NCI-H1048 (cell line): ENCODE measurements at regions not wholly inside any gene's neighbourhood (a gene's known extent, or its start where the extent isn't known, plus 50 kb on each side); places are given as distances from the start of the nearest gene placed in this dataset.

Experiments
- DNase-seq: peaks from one replicate; lab custom pipeline; 2025; lab: John Stamatoyannopoulos, UW

DNA sequence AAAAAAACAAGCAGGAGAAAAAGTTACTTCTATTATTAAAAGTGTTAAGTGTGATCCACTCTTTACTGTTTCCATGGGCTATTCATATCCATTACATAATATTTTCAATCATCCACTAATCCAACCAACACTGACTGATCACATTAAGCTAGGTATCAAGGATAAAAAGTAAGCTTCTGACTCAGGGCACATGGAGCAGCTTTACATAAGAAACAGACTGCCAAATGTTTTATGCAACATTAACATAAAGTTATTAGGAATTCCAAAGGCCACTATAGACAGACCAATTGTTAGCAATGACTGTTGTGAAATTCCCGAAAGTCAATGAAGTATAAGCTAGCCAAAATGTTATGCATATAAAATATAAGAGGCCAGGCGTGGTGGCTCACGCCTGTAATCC is 277.6 kb downstream of the ZEB2 start:
- DNase-seq = no peak

DNA sequence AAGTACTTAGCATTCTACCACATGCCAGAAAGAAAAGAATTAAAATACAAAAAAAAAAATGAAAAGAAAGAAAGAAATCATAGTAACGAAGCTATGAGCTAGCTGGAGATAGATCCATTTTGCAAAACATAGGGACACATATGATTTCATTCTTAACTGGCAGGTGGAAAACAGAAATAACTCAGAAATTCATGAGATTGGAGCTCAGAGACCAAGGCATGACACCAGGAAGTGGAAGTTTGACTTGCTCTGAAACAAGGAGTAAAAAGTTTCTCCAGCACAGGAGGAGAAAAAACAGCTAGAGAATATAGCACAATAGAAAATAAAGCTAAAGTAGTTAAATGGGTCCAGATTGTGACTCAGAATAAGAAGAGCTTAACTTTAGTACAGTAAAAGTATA is 278.1 kb downstream of the ZEB2 start:
- DNase-seq = no peak

DNA sequence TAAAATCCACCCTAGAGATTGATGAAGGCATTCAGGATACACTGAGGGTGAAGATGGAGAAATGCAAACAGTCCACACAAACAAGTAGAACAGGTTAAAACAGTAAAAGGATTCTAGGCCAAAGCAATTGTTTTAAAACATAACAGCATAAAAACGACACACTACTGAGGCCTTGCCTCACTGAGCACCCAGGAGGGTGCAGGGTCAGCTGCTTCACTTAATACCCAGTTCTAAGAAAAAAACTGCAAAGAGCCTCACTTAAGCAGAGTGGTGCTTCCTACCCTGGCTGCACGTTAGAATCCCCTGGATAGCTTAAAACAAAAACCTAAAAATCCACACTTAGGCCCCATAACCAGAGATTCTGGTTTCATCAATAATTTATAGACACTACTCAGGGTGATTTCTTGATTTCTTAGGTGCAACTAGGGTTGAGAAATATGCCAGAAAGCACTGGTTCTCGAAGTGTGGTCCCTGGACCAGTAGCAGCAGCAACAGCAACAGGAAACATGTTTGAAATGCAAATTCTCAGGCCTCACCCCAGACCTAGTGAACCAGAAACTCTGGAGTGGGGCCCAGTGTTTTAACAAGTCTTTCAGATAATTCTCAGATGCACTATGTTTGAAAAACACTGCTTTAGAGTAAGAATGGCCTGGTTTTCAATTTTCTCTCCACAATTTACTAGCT is 279.1 kb downstream of the ZEB2 start:
- DNase-seq = no peak

DNA sequence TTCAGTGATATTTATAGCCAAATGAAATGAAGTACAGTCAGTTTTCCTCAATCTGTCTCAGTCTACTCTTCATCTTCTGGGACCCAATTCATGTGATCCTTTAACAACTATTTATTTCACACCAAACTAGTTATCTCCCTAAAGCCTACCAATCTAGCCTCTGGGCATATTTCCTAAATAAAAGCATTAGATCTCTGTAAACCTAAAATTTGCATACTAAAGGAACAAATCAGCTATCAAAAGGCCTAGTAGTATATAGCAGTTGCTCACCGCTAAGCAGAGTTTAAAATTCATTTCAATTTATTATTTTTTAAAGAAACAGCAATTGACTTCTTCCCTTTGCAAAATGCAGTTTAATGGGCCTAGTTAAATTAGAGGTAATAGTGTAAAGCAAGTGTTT is 280.2 kb downstream of the ZEB2 start:
- DNase-seq = peak; percentile 30

DNA sequence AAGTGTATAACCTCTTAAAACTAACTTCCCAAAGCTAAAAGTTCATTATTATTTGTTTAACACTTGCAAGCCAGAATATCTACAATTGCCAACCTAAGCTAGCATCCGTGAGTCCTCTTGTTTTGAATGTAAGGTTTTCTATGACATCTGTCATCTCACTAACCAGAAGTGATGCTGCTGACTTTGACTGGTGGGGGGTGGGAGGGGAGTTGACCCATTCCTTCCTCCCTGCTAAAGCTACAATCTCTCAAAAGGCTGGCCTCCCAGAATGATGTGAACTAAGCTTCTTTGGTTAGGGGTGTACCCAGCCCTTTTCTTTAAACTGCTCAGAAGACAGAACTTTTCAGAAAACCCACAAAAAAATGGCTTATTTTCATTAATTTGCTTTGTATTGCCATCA is 280.6 kb downstream of the ZEB2 start:
- no peak for DNase-seq

DNA sequence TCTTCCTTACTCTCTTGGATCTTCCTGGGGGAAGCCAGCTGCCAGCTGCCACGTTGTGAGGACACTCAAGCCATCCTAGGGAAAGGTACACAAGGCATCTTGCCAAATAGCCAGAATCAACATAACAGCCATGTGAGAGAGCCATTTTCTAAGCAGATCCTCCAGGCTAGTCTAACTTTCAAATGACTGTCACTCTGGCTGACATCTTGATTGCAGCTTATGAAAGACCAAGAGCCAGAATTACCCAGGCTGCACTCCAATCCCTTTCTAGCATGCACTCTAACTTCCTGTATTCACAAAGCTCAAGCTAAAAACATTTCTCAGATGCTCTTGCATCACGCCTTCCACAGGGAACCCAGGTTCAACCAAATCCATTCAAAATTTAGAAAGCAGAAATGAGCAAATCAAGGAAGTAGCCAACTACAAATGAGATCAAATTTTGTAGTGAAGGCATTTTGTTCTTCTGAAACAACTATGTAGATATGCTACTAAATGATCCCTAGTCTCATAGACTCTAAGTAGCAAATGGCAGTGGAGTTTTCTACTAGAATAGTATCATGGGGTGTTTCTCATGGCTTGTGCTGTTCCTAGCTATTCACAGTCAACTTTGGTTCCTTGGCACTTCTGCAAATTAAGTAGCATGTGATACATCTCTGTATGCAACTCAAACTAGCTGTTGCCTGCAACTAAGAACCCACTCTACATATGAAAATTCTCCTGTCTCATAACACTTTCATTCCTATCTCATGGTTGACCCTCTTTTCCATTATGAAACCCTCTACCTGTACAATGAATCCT is 281.9 kb downstream of the ZEB2 start:
- no peak for DNase-seq

DNA sequence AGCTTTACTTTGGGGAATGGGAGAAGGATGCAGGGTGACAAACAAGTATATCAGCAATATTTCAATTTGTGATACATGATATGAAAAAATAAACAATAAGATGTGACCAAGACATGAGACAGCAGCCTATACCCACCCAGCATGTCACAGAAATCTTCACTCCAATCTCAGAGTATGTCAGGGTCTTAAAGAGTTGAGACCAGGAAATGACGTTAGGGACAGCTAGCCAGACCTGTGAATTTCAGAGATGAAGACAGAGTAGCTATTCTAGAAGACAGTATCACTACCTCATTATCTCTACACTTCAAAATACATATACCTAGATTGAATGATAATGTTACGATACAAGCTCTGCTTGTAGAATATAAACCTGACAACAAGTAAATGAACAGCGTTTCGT is 282.8 kb downstream of the ZEB2 start:
- no peak for DNase-seq

DNA sequence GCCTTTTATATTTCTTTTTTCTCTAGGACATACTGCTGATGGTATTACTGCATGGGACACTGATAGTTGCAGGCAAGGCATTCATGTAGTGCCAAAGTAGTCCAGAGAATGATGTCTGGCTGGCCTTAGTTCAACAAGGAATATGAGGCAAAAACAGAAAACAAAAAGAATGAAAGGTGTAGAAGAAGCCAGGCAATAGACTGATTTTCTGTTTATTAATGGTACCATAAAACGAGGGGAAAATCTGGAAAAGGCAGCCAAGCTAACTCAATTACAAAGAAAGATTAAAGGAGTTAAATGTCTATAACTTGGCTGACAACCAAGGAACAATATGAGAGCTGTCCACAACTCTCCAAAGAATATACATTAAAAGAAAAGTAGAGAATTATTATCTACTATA is 284.9 kb downstream of the ZEB2 start:
- DNase-seq = no peak

DNA sequence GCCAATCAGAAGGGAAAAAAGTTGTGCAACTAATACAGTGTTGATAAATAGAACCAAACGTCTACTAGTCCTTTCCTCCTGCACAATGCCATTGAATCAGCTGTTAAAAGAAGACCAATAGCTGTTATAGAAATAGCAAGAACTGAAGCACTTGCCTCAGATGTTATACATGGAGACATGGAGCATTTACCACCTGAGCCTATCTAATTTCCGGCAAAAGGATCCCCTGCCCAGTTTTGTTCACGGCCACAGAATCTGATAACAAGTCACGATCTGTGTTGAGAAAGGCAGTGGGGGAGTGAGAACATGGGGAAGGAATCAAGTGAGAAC is 285.4 kb downstream of the ZEB2 start:
- no peak for DNase-seq

DNA sequence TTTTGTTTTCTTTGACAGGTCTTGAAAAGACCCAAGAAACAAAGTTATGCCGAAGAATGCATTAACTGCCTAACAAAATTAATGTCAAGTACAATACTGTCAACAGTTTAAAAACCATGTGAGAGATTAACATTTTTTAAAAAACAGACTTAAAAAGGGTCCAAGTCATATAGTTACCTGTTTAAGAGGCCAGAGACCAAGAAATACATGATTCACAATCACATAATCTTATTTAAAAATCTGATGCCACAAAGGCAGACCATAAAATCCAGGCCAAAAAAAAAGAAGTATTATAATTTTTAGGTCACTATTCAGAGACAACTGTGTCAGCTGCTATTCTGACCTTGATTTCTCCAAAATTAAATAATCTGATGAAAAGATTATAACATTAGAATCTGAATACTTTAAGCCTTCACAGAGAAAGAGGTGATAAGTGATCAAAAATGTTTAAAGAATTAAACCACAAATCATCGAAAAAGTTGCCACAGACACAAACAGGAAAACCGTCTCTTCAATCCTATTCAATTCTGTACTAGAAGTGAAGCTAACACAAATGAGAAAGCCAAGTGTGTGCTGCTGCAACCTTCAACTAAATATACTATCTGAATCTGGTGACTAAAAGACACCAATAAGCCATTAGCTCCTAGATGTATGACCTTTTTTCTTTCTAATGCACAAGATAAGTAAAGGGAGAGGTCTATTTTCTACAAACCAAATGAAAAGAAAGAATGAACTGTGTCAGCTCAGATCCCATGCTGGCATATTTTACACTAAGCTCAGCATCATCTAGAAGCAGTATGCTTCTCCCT is 286.0 kb downstream of the ZEB2 start:
- no peak for DNase-seq

DNA sequence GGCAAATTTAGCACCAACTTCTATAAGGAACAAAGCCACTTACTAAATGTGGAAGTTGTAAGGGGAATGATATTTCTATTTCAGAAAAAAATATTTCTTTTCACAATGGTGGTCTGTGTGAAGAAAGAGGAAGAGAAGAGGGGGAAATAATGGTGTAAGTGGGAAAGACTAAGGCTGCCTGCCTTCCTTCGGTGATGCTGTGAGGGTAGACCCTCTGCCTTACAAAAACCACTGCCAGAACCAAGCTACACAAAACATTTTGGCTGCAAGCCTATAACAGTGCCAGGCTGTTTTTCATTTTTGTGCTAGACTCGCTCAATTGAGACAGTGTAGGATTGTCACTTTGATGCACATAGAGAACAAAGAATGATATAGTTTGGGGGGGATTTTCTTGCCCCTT is 286.6 kb downstream of the ZEB2 start:
- no peak for DNase-seq

DNA sequence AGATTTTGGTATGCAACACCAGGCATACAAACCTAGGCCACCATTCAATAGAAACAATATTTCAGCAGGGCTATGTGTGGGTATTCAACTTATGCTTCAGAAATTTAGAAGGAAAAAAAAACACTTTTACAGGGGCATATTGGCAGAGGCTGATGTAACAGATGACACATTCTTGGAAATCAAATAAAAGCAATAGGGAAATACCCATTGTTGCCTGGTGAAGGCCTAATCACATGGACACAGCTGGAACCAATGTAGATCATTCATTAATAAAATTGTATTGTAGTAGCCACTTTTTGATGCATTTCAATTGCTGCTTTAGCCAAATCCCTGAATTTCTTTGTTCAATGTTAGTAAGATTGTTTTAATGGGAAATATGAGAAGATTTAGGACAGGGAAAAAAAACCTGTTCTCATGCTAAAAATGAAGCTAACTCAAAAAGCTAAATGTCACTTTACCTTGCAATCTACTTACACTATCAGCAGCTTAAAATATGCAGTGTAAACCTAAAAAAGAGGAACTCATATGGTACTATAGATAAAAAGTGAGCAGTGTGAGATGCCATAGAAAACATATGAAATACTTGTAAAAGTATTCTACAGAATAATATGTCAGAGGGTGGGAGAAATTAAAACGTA is 289.4 kb downstream of the ZEB2 start:
- no peak for DNase-seq

DNA sequence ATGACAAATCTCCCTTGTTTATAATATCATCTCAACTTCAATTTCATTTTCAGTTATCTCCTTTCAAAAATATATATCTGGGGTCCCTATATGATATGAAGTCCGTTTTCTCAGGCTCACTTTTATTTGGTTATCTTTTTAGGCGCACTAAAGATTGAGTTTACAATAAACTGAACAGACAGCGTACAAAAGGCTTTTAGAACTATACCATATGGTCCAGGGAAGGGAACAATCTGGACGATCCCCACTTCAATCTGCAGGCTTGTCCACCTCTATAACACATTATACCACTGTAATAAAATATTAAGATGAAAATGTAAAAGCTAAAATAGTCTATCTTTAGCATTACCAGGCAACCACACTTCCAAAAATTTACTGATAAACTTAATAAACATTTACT is 289.9 kb downstream of the ZEB2 start:
- DNase-seq = no peak

DNA sequence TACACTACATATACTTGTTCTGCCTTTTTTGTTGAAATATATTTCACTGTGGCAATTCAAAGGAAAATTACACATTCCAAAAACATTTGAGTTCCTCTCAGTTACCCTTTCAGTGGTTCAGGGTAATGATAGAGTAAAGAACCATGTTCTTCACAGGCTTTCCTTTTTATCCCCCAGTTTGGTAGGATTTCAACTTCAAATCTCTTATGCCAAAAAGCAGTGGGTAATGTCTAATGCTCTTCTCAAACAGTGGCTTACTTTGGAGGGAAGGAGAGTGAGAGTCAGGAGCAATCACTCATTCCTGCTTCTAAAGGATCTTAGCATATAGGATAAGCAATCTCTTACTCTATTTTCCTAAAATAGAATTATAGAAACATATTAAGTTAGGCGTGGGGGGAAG is 290.6 kb downstream of the ZEB2 start:
- no peak for DNase-seq

DNA sequence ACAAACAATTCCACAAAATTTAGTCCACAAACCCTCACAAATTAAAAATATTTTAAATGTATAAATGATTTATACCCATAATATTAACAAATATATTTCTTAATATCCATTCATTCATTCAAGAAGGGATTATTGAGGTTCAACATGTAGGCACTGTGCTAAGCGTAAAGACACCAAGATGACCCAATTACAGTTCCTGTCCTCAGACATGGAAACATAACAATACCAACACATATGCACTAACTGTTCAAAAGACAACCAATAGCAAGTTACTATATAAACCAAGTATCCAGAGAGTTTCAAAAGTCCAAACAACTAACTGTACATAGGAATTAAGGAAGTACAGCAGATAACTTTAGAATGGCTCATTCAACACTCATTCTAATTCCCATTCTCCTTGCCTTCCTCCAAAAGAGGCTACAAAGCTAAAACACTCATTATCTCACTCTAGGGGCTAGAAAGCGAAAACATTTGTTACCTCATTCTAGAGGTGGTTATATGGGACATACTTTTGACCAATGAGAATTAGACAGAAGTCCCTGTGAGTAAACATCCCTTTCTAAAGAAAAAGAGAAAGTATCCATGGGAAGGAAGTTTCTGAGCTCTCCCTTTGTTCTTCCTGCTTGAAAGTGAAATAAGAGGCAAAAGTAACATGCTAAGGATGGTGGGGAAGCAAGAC is 292.4 kb downstream of the ZEB2 start:
- no peak for DNase-seq

DNA sequence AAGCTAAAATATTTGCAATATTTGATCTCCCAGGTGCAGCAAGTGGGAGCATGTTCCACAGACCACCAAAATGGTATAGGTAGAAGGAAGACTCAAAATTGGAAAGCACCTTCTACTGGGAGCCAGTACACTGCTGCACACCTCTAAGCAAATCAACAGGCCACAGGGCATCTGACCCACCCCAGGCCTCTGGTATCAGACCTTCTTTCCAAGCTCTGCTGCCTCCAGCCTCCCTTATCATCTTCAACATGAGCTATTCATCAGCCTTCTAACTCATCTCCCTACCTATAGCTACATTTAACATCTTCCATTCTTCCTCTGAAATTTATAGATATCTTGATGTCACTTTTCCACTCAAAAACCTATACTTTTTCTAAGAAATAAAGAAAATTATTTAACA is 294.8 kb downstream of the ZEB2 start:
- DNase-seq = no peak

DNA sequence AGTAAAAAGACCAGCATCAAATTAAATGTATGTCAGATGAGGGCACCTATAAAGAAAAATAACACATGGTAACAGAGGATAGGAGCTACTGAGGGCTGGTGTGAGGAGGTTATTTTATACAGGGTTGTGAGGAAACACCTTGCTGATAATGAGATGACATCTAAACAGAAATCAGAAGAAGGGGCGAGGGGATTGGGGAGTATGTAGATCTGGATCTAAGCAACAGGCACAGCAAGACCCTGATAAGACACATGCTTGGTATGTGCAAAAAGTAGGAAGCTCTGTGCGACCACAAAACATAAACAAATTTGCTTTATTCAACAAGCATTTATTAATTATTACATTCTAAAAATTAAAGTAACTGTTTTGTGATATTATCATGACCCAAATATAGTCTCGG is 295.4 kb downstream of the ZEB2 start:
- DNase-seq = no peak

DNA sequence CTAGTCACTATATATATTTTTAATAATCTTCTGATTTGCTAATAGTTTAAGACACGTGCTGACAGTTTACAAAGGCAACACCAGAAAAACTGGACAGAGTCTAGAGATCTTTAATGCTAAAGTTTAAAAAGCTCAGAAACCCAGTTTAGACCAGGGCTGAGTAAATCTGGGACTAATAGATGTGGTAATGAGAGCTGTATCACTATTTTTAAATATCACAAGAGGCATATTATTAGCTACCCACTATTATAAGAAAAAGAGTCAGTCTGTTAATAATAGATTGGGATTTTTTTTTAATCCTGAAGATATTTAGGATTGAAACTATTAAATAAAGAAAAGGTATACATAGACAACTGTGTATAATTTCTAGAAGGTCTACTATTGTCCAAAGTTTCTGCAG is 299.9 kb downstream of the ZEB2 start:
- DNase-seq = no peak

DNA sequence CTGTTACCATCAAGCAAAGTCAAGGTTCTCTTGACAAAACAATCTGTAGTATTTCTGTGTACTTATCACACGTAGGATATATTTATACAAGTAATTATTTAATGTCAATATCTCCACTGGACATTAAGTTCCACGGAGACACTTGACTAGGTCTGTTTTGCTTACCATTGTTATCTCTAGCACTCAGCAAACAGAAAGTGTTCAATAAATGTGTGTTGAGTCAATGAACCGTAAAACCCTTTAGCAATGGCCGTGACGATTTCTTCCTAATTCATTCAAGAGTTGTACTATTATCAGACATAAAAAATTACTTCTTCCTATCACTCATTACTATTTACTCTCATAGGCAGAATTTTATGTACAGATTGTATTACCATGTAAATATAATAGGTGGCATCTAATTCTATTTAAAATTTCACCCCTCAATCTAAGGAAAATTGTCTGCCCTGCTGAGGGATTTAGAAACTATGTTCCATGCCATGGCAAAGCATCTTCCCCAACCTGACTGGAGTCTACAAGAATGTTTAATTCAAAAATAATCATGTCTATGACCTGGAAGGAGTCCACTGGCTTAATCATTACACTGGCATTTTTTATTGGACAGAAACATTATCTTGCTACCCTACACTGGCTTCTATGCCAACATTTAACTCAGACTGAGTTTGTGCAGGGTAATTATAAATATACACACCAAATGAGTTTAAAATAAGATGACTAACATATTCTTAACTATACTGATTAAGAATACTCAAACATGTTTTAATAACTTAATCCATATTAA is 301.9 kb downstream of the ZEB2 start:
- DNase-seq = no peak

DNA sequence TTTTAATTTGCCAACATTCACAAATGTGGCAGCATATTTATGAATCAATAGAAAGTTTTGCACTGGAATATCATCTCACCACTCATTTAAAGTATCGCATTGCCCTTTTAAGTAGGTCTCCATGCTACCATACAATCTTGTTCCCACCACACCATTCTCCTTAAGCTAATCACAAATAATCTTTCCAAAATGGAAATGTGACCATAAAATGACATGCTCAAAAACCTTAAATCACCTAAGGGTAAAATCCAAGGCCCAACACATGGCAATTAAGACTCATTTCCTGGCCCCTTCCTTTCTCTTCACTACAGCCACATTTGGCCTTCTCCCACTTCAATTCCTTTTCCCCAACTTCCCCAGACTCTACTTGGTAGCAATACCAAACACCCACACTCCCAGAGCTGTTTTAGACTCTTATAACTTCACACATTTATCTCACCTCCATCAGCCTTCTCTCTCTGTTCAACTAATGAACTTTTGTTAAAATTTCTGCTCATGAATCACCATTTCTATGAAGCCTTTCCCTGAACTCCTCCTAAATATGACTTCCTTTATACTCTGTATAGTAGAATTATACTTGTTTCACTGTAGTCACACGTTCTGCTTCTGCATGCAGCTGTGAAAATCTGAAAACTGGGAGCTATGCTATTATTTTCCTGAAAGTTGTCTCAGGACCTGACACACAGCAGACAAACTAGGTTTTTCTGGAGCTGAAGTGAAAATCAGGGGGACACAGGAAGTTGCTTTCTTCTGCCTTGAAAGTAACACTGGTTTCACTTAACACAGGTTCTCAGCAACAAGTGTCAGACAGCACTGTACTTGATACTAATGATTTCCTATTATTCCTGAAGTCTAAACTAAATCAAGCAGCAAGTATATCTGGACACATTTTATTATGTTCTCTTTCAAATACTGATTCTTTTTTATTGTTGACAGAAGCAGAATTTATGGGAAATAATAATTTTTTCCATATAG is 303.9 kb downstream of the ZEB2 start:
- DNase-seq = no peak
